DMS 273 (cell line): ENCODE measurements at regions not wholly inside any gene's neighbourhood (a gene's known extent, or its start where the extent isn't known, plus 50 kb on each side); places are given as distances from the start of the nearest gene placed in this dataset.
"Not testable (repeated sequence)": the region's sequence is repeated elsewhere in the genome, so short reads cannot be mapped to it uniquely, and the experiment has no call there.

ENCODE experiments used
- DNase-seq: peaks from one replicate; lab custom pipeline; 2025; ENCODE audit not compliant: unreplicated experiment; lab: John Stamatoyannopoulos, UW

- DNase-seq, result no peak
Measured at GRCh38 chr7:69187824-69188333, 410.4 kb upstream of the AUTS2 start.

DNA sequence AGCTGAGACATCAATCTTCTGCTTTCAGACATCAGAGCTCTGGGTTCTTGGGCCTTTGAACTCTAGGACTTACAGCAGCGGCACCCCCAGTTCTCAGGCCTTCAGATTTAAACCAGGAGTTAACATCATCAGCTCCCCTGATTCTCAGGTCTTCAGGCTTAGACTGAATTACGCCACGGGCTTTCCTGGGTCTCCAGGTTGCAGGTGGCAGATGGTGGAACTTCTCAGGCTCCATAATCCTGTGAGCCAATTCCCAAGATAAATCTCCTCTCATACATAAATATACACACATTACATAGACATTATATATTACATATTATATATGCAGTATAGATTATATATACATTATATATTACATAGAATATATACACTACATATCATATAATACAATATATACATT is 408.9 kb upstream of the AUTS2 start:
- DNase-seq, result no peak

GRCh38 chr7:69190025-69190424 is 408.2 kb upstream of the AUTS2 start:
- no peak for DNase-seq

DNA sequence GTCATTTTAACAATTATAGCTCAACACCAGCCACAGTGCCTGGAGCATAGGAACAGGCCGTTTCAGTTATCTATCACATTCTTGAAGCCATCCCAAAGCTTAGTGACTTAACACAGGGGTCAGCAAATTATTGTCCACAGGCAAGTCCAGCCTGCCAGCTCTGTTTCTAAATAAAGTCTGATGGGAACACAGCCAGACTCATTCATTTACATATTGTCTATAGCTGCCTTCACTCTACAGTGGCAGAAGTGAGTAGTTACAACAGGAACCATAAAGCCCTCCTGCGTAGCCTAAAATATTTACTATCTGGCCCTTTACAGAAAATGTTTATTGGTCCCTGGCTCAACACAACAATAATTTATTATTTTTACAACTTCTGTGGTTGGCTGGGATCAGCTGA is 407.5 kb upstream of the AUTS2 start:
- no peak for DNase-seq

DNA sequence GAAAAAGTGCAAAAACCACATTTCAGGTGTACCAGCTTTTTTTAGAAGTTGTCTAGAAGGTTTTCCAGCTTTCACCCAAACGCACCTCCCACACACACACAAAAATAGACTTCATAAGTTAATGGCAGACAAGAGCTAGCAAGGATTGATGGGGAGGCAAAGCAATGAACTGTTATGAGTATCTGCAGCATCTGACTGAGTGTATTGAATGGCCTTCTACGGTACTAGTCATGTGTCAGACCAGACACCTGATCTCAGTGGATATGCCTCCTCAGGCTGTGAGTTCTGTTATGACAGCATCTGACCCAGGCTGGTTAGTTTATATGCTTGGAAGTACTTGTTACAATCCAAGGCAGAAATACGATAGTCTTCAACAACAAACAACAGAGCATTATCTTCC is 406.1 kb upstream of the AUTS2 start:
- DNase-seq, result no peak

GRCh38 chr7:69193061-69193460 is 405.2 kb upstream of the AUTS2 start:
- no peak for DNase-seq

- no peak for DNase-seq
Measured at GRCh38 chr7:69196593-69196992, 401.7 kb upstream of the AUTS2 start.

- no peak for DNase-seq
Measured at GRCh38 chr7:69198250-69198649, 400.0 kb upstream of the AUTS2 start.

- DNase-seq, result no peak
Measured at GRCh38 chr7:69199041-69199440, 399.2 kb upstream of the AUTS2 start.

- DNase-seq, result no peak
Measured at GRCh38 chr7:69199661-69200060, 398.6 kb upstream of the AUTS2 start.

GRCh38 chr7:69203871-69204270 is 394.4 kb upstream of the AUTS2 start:
- no peak for DNase-seq

GRCh38 chr7:69204943-69205342 is 393.3 kb upstream of the AUTS2 start:
- DNase-seq, result peak; percentile 49

GRCh38 chr7:69205581-69205980 is 392.7 kb upstream of the AUTS2 start:
- no peak for DNase-seq

DNA sequence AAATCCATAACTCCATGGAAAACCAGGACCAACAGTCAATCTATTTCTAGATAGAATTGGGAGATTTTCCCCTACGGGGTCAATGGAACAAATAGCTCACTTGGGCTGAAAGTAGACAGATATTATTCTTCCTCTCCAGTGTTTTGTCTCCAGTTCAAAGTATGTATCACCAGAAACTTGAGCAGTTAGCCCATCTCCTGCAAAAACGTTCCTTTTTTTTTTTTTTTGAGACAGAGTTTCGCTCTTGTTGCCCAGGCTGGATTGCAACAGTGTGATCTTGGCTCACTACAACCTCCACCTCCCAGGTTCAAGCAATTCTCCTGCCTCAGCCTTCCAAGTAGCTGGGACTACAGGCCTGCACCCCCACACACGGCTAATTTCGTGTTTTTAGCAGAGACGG is 390.0 kb upstream of the AUTS2 start:
- no peak for DNase-seq

GRCh38 chr7:69208848-69209247 is 389.4 kb upstream of the AUTS2 start:
- DNase-seq, result no peak

- peak; percentile 71 for DNase-seq
Measured at GRCh38 chr7:69211336-69211735, 386.9 kb upstream of the AUTS2 start.

GRCh38 chr7:69211739-69212138 is 386.5 kb upstream of the AUTS2 start:
- peak; percentile 76 for DNase-seq

DNA sequence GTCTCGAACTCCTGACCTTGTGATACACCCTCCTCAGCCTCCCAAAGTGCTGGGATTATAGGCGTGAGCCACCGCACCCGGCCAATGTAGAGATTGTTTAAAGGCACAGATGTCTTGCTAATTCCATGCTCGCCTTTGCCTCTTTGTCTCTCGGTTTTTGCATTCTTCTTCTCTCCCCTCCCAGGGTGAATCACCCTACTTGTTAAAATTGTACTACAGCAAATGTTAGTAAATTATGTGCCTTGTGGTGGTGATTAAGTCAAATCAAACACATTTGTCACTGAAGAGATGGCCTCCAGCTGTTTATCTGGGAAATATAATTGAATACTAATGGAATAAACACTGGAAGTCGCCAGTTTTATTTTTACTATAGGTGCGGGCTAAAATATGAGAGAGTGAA is 384.4 kb upstream of the AUTS2 start:
- no peak for DNase-seq

- not testable (repeated sequence) for DNase-seq
Measured at GRCh38 chr7:69215516-69215915, 382.8 kb upstream of the AUTS2 start.

GRCh38 chr7:69217516-69218350 is 380.5 kb upstream of the AUTS2 start:
- DNase-seq, result no peak

- no peak for DNase-seq
Measured at GRCh38 chr7:69218576-69218975, 379.7 kb upstream of the AUTS2 start.

DNA sequence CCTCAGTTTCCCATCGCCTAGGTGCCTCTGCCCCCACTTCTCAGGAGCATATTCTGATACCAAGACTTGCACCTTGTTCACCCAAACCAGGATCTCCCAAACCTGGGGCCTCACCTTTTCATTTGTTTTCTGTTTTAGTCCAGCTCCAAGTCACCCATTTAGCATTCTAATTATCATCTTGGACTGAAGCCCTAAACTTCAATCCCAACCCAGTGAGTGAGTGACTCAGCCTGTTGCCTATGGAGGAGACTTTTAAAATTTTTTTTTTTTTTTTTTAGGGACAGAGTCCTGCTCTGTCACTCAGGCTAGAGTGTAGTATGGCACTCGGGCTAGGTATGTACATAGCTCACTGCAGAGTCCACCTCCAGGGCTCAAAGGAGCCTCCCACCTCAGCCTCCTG is 378.9 kb upstream of the AUTS2 start:
- DNase-seq, result no peak
